ENCODE measurements at regions not wholly inside any gene's neighbourhood (a gene's known extent, or its start where the extent isn't known, plus 50 kb on each side); places are given as distances from the start of the nearest gene placed in this dataset.

- no peaks in the 10 kb centered on the region for H3K4me1 ChIP-seq
- ATAC-seq (no peak), DNase-seq (no peak)
- H3K9me3 ChIP-seq: no peaks in the 10 kb centered on the region
- in situ Hi-C loops (cut with MboI; ENCODE audit: low sequenced_read_pairs in 4 of 4) (no loop called here), intact Hi-C loops (cut with DNase I; ENCODE audit: low total_unique reads) (no loop called here)
- H3K36me3 ChIP-seq: no peaks in the 10 kb centered on the region
- H3K27ac ChIP-seq: no peak overlapping the region
- no peak overlapping the region for H3K4me3 ChIP-seq
- TF ChIP-seq POLR2A (IDR thresholded peaks at IDR 0.05): no peak
- TF ChIP-seq CTCF (IDR thresholded peaks at IDR 0.05 in 4 of 5, conservative IDR thresholded peaks at IDR 0.05 in 1 of 5): no peak
- no peaks in the 10 kb centered on the region for H3K27me3 ChIP-seq
Measured at GRCh38 chr11:28447226-28447625, 339.0 kb downstream of the METTL15 start.

GRCh38 chr11:28442131-28442530, 333.9 kb downstream of the METTL15 start:
- H3K27ac ChIP-seq: no peak overlapping the region
- no peaks in the 10 kb centered on the region for H3K27me3 ChIP-seq
- DNase-seq: no peak
- H3K36me3 ChIP-seq: no peaks in the 10 kb centered on the region
- no peaks in the 10 kb centered on the region for H3K9me3 ChIP-seq
- intact Hi-C loops (cut with DNase I; ENCODE audit: low total_unique reads) (no loop called here), in situ Hi-C loops (cut with MboI; ENCODE audit: low sequenced_read_pairs in 4 of 4) (no loop called here)
- no peaks in the 10 kb centered on the region for H3K4me1 ChIP-seq
- no peak overlapping the region for H3K4me3 ChIP-seq
- no peak for ATAC-seq
- TF ChIP-seq CTCF (IDR thresholded peaks at IDR 0.05 in 4 of 5, conservative IDR thresholded peaks at IDR 0.05 in 1 of 5): no peak
- TF ChIP-seq POLR2A (IDR thresholded peaks at IDR 0.05): no peak

GRCh38 chr11:28439403-28439802, 331.2 kb downstream of the METTL15 start:
- H3K36me3 ChIP-seq: no peaks in the 10 kb centered on the region
- ATAC-seq (no peak), DNase-seq (no peak)
- intact Hi-C loops (cut with DNase I; ENCODE audit: low total_unique reads) (no loop called here), in situ Hi-C loops (cut with MboI; ENCODE audit: low sequenced_read_pairs in 4 of 4) (no loop called here)
- TF ChIP-seq CTCF (IDR thresholded peaks at IDR 0.05 in 4 of 5, conservative IDR thresholded peaks at IDR 0.05 in 1 of 5): no peak
- TF ChIP-seq POLR2A (IDR thresholded peaks at IDR 0.05): no peak
- H3K27me3 ChIP-seq: no peaks in the 10 kb centered on the region
- no peak overlapping the region for H3K27ac ChIP-seq
- no peaks in the 10 kb centered on the region for H3K9me3 ChIP-seq
- no peaks in the 10 kb centered on the region for H3K4me1 ChIP-seq
- no peak overlapping the region for H3K4me3 ChIP-seq

GRCh38 chr11:28420099-28420498, 311.9 kb downstream of the METTL15 start:
- no peak overlapping the region for H3K27ac ChIP-seq
- H3K4me3 ChIP-seq: no peak overlapping the region
- no peaks in the 10 kb centered on the region for H3K36me3 ChIP-seq
- intact Hi-C loops (cut with DNase I; ENCODE audit: low total_unique reads) (no loop called here), in situ Hi-C loops (cut with MboI; ENCODE audit: low sequenced_read_pairs in 4 of 4) (no loop called here)
- peaks cover 0 to 8% (median 0%) of the 10 kb centered on the region in 3 donors for H3K9me3 ChIP-seq
- TF ChIP-seq CTCF (IDR thresholded peaks at IDR 0.05 in 4 of 5, conservative IDR thresholded peaks at IDR 0.05 in 1 of 5): no peak
- TF ChIP-seq POLR2A (IDR thresholded peaks at IDR 0.05): no peak
- H3K27me3 ChIP-seq: no peaks in the 10 kb centered on the region
- peaks cover 0 to 9% of the 10 kb centered on the region in 2 donors for H3K4me1 ChIP-seq
- DNase-seq (no peak), ATAC-seq (no peak)

DNA sequence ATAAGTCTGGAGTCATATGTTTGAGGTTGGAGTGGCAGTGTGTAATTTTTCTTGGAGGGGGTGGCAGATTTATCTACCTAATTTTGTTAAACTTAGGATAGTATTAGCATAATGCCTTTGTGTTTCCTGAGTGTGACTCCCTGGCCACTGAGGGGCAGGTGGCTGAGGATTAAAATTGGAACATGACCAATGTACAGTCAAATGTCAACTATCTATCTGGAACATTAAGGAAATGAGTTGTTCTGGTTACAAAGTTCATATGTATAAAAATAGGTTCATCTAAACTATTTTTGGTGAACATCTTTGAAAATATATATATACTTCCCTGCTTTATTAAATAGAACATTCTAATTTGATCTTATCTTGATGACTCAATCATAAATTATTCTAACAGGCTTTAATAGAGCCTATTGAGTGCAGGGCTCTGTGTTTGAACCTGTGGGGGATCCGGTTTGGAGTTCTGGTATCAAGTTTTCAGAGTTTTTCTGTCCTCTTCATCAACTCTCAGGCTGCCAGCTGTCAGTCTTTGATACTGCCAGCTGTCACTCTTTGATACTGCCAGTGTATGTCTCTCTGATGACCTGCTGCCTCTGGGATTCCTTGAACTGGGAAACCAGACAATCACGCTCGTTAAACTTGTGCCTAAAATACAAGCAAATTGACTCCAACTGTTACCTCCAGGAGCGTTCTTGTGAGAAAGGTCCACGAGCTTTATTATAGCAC, 309.6 kb downstream of the METTL15 start:
- DNase-seq (no peak), ATAC-seq (no peak)
- Histone ChIP-seq H3K27me3 (no peaks in the 10 kb centered on the region), H3K4me1 (peaks cover 0 to 9% of the 10 kb centered on the region in 2 donors), H3K4me3 (no peak overlapping the region), H3K27ac (no peak overlapping the region), H3K9me3 (peaks cover 0 to 8% (median 0%) of the 10 kb centered on the region in 3 donors), H3K36me3 (no peaks in the 10 kb centered on the region)
- intact Hi-C loops (cut with DNase I; ENCODE audit: low total_unique reads) (no loop called here), in situ Hi-C loops (cut with MboI; ENCODE audit: low sequenced_read_pairs in 4 of 4) (no loop called here)
- no peak for TF ChIP-seq POLR2A (IDR thresholded peaks at IDR 0.05)
- TF ChIP-seq CTCF (IDR thresholded peaks at IDR 0.05 in 4 of 5, conservative IDR thresholded peaks at IDR 0.05 in 1 of 5): no peak
